ENCODE measurements at regions not wholly inside any gene's neighbourhood (a gene's known extent, or its start where the extent isn't known, plus 50 kb on each side); places are given as distances from the start of the nearest gene placed in this dataset.

DNA sequence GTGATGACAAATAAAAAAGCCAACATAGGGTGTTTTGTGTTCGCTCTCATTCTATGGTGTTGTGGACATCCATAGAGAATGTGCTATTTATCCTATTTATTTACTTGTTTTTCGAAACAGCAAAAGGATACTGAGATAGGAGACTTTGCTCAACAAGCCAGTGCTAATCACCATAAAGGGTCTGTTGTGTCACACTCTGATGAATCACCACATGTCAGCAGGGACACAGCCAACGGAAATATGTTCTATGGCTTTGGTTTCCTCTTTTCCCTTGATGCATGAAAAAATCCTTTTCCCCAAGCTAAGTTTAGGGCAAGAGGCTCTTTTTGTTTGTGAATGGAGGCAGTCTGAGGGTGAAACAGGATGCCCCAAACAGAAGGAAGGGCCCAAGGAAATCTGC, 154.3 kb downstream of the RNF152 start:
- Histone ChIP-seq H2BK12ac (ENCODE audit: insufficient read length, low read depth, low read length) (no peak overlapping the region), H4K8ac (replicated peaks; ENCODE audit: insufficient read length, low read depth, low read length) (no peak overlapping the region), H3T11ph (ENCODE audit: low read length) (no peak overlapping the region), H4K5ac (ENCODE audit: insufficient read length, low read depth, low read length) (no peak overlapping the region), H3K9ac (ENCODE audit: extremely low read depth, insufficient read length, low read length) (no peak overlapping the region), H3K56ac (ENCODE audit: insufficient read length, low read depth, low read length) (no peak overlapping the region), H3K79me1 (ENCODE audit: insufficient read depth, low read depth, low read length, poor library complexity, severe bottlenecking) (no peaks in the 10 kb centered on the region), H2BK5ac (ENCODE audit: insufficient read length, low read length) (no peak overlapping the region), H3K79me2 (ENCODE audit: insufficient read depth, low read length) (no peaks in the 10 kb centered on the region), H4K91ac (ENCODE audit: insufficient read length, low read depth, low read length) (no peak overlapping the region), H2BK15ac (ENCODE audit: low read depth, low read length) (no peak overlapping the region), H3K9me3 (ENCODE audit: control insufficient read depth, low read depth, low read length) (no peaks in the 10 kb centered on the region), H2BK20ac (ENCODE audit: low read depth, low read length, poor library complexity, severe bottlenecking) (no peak overlapping the region), H3K4me1 (ENCODE audit: insufficient read depth, low read length) (no peaks in the 10 kb centered on the region), H3K4ac (ENCODE audit: low read depth, low read length) (no peak overlapping the region), H4K20me1 (ENCODE audit: control insufficient read depth, insufficient read depth, insufficient read length) (no peaks in the 10 kb centered on the region), H3K14ac (ENCODE audit: insufficient read depth, low read length) (no peak overlapping the region), H3K4me2 (ENCODE audit: insufficient read depth, insufficient read length, low read length) (no peak overlapping the region), H2AK5ac (ENCODE audit: insufficient read length, low read length) (no peak overlapping the region), H3K18ac (ENCODE audit: insufficient read length, low read depth, low read length) (no peak overlapping the region), H3K27ac (ENCODE audit: insufficient read length, low read depth, low read length) (no peak overlapping the region), H3K27me3 (ENCODE audit: insufficient read depth, low read length) (no peaks in the 10 kb centered on the region), H3K23ac (ENCODE audit: insufficient read length, low read depth, low read length) (no peak overlapping the region), H3K23me2 (ENCODE audit: insufficient read length, low read depth, low read length, poor library complexity, severe bottlenecking) (no peaks in the 10 kb centered on the region), H2BK120ac (ENCODE audit: low read depth, low read length, poor library complexity, severe bottlenecking) (no peak overlapping the region), H2AFZ (ENCODE audit: low read length) (no peak overlapping the region)
- peaks cover 6% of the 10 kb centered on the region in 2 experiments; a peak in 3 of 4 replicates for H3K4me1 Mint-ChIP-seq
- no peaks in the 10 kb centered on the region for H3K36me3 Mint-ChIP-seq (ENCODE audit: insufficient read depth in 1 of 3, low read depth in 3 of 3)
- DNase-seq: no peak
- H3K27me3 Mint-ChIP-seq (ENCODE audit: low read depth): no peaks in the 10 kb centered on the region
- H3K9me3 Mint-ChIP-seq: no peaks in the 10 kb centered on the region
- H3K27ac Mint-ChIP-seq: no peak overlapping the region
- no peak overlapping the region for H3K4me3 Mint-ChIP-seq
- TF ChIP-seq, protein P1, sequence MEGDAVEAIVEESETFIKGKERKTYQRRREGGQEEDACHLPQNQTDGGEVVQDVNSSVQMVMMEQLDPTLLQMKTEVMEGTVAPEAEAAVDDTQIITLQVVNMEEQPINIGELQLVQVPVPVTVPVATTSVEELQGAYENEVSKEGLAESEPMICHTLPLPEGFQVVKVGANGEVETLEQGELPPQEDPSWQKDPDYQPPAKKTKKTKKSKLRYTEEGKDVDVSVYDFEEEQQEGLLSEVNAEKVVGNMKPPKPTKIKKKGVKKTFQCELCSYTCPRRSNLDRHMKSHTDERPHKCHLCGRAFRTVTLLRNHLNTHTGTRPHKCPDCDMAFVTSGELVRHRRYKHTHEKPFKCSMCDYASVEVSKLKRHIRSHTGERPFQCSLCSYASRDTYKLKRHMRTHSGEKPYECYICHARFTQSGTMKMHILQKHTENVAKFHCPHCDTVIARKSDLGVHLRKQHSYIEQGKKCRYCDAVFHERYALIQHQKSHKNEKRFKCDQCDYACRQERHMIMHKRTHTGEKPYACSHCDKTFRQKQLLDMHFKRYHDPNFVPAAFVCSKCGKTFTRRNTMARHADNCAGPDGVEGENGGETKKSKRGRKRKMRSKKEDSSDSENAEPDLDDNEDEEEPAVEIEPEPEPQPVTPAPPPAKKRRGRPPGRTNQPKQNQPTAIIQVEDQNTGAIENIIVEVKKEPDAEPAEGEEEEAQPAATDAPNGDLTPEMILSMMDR (conservative IDR thresholded peaks at IDR 0.05): no peak
- WGBS (ENCODE audit: extremely low coverage, insufficient read length, low lambda C conversion rate): no CpG with 5 or more reads among the region's 3 CpGs
